GM19463 (cell line): ENCODE measurements at regions not wholly inside any gene's neighbourhood (a gene's known extent, or its start where the extent isn't known, plus 50 kb on each side); places are given as distances from the start of the nearest gene placed in this dataset.

ENCODE experiments used
- ATAC-seq: cut with Tn5 transposase; IDR thresholded peaks from one replicate; pipeline ENCODE4 v1.9.1; 2021; ENCODE audit warnings: mild to moderate bottlenecking, moderate library complexity; ENCODE audit not compliant: unreplicated experiment

- ATAC-seq: no peak
Measured at GRCh38 chr1:96634883-96635282, 86.7 kb upstream of the PTBP2 start.

- ATAC-seq: no peak
Measured at GRCh38 chr1:96641282-96641681, 80.3 kb upstream of the PTBP2 start.

- ATAC-seq: no peak
Measured at GRCh38 chr1:96643519-96643918, 78.1 kb upstream of the PTBP2 start.

GRCh38 chr1:96649301-96649700, 72.3 kb upstream of the PTBP2 start:
- ATAC-seq: no peak

GRCh38 chr1:96651517-96651916, 70.1 kb upstream of the PTBP2 start:
- no peak for ATAC-seq

- ATAC-seq: no peak
Measured at GRCh38 chr1:96660051-96660450, 61.5 kb upstream of the PTBP2 start.

- ATAC-seq: no peak
Measured at GRCh38 chr1:96660503-96660902, 61.1 kb upstream of the PTBP2 start.
